ENCODE measurements at regions not wholly inside any gene's neighbourhood (a gene's known extent, or its start where the extent isn't known, plus 50 kb on each side); places are given as distances from the start of the nearest gene placed in this dataset.
A peak's percentile ranks its signal among the peaks of the same experiment; 100 is the strongest.

- DNase-seq, result peak in 2 of 56 donors; percentile 20 to 24
These were observed 64.5 kb upstream of the STK38L start for GRCh38 chr12:27179400-27180214.

DNA sequence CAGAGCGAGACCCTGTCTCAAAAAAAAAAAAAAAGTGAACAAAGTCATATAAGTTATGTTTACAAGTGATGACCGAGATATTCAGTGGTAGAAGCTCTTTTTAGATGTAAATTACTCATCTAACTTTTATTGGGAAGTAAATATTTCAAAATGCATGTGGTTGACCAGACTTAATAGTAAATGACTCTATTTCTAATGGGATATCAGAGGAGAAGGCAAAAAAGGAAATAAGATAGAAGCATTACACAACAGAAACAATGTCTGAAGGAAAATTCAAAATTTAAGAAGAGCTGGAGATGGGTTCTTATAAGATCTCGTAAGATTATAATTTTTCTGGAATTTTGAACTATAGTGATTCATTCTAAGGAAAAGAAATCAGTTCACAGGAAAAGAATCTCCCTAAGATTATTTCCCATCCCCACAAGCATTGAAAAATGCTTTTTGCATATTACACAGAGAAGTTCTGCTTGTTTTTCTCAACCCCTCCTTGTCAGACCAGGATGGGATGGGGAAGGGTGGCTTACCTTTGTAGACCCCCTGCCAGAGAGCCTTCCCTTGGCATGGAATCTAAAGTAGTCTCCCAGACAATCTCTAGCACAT lies 63.1 kb upstream of the STK38L start:
- no peak for DNase-seq

- no peak for DNase-seq
These were observed 60.7 kb upstream of the STK38L start for GRCh38 chr12:27183342-27183741.

GRCh38 chr12:27185234-27186021 lies 58.7 kb upstream of the STK38L start:
- DNase-seq, result no peak

- DNase-seq, result peak in 1 of 56 donors; percentile 9
These were observed 57.9 kb upstream of the STK38L start for GRCh38 chr12:27186022-27186839.

GRCh38 chr12:27187697-27188096 lies 56.4 kb upstream of the STK38L start:
- DNase-seq, result no peak

DNA sequence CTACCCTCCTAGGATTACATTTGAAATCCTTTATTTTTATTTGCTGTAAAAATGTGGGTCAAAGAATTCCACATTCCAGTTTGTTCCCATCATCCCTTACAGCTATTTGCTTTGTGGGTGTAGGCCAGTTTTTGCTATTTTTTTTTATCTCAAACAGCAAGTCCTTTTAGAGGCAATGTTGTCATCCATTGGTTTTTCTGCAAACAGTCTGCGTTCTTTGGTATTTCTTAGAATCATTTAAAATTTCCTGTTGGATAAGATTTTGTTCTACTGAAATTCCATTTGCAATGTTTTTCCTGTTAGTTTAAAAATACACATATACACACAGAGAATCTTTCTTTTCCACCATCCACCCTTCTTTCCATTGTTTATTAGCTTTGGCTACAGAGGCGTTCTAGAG lies 53.3 kb upstream of the STK38L start:
- no peak for DNase-seq

GRCh38 chr12:27191531-27191930 lies 52.6 kb upstream of the STK38L start:
- no peak for DNase-seq

GRCh38 chr12:27192118-27192802 lies 51.8 kb upstream of the STK38L start:
- no peak for DNase-seq

DNA sequence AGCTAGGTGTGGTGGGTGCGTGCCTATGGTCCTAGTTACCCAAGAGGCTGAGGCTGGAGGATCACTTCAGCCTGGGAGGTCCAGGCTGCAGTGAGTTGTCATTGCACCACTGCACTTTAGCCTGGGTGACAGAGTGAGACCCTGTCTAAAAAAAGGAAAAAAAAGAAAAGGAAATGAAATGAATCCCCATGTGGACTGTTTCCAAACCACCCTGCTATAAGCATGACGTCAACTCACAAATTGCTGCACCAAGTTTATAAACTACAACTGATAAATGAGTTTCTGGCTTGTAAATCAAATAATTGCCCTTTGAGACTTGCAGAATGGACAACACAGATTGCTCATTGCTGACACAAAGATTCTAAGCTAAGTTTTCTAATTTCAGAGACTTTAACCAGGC lies 51.0 kb upstream of the STK38L start:
- DNase-seq, result no peak

- DNase-seq, result no peak
These were observed 50.1 kb upstream of the STK38L start for GRCh38 chr12:27193854-27194544.
